HG03439 (cell line): ENCODE measurements at regions not wholly inside any gene's neighbourhood (a gene's known extent, or its start where the extent isn't known, plus 50 kb on each side); places are given as distances from the start of the nearest gene placed in this dataset.

Source experiments
- ATAC-seq: cut with Tn5 transposase; IDR thresholded peaks from one replicate; pipeline ENCODE4 v1.9.1; 2021; ENCODE audit warnings: mild to moderate bottlenecking, moderate library complexity; ENCODE audit not compliant: unreplicated experiment

DNA sequence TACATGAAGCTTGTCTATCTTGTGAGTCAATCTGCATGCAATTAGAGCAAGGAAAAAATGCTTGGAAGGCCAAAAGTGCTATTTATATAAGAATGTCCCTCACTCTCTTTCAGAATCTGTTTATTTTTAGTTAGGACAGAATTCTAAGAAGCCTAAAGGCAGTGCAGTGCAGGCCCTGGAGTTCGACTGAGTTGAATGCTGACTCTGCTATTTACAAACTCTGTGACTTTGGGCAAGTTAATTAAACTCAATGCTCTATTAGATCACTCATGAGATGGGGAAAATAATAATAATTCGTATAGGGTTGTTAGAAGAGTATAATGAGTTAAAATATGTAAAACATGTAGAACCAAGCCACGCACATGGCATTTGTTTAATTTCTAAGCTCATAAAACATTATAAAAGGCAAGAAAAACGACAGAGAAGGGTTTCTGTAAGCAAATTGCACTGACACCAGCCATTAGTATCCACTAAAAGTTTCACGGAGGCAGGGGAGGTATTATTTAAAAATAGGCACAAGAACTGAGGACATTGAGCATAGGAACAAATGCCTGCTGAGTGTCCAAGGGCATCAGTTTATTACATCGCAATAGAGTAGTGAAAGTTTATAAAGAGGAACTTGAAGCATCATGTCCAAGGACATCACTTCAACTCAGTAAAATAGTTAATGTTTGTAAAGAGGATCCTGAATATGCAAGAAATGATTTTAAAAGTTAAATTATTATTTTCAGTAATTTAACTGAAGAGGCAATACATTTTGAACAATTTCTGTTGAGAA is 115.0 kb upstream of the INPP4B start:
- no peak for ATAC-seq

GRCh38 chr4:142961866-142962265 is 115.8 kb upstream of the INPP4B start:
- no peak for ATAC-seq

GRCh38 chr4:142974328-142974727 is 128.2 kb upstream of the INPP4B start:
- ATAC-seq = no peak

GRCh38 chr4:142975618-142976017 is 129.5 kb upstream of the INPP4B start:
- ATAC-seq = no peak

- no peak for ATAC-seq
These were observed 130.4 kb upstream of the INPP4B start for GRCh38 chr4:142976482-142976881.

- ATAC-seq = no peak
These were observed 131.1 kb upstream of the INPP4B start for GRCh38 chr4:142977182-142977581.

GRCh38 chr4:142983065-142983464 is 137.0 kb upstream of the INPP4B start:
- no peak for ATAC-seq

DNA sequence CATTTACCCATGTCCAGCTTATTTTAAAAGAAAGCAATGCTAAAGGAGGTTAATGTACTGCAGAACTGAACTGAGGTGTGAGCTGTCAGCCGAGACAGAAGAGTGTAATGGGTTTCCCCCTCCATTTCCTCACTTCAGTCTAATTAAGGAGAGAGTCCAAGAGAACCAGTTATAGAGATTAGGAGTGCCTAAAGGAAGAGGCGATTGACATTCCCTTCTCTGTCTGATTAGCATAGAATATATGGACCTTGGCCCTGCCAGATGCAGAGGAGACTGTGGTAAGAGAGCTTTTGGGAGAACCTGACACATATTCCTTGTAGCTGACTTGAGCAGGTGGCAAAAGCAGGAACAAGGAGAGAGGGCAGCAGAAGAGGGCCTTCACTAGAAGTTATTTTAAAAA is 137.5 kb upstream of the INPP4B start:
- no peak for ATAC-seq

DNA sequence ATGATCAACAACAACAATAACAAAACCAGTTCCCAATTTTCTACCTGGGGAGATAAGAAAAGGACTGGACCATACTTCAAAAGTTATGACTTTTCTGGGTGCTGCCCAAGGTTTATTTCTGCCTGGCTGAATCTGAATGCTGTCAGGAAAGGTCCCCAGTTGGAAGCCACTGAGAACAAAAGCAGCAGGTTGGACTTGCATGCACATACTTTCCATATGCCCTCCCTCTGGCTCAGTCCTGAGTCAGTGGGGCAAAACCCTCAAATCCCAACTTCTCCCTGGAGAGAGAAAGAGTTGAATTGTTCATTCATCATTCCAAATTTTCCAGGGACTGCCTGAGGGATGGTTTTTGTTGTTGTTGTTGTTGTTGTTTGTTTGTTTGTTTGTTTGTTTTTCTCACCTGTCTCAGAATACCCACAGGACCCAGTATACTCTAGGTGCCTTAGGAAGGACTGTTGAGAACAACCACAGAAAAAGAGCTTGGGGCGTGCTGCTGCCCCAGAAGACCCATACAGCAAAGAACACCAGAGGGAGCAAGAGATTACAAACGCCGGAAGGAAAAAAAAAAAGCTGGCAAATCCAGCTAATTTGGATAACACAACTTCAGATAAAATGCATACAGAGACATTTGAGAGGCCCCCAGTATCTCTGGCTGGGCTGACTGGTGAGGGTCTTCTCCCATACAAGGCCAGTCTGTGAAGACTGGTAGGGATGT is 138.9 kb upstream of the INPP4B start:
- ATAC-seq = no peak

DNA sequence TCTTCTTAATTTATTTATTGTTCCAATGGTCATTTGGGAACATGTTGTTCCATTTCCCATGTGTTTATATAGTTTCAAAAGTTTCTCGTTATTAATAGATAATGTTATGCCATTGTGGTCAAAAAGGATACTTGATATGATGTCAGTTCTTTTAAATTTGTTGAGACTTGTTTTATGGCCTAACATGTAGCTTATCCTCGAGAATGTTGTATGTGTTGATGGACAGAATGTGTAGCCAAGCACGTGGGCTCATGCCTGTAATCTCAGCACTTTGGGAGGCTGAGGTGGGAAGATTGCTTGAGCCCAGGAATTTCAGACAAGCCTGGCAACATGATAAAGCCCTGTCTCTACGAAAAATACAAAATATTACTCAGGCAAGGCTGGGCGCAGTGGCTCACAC is 168.5 kb upstream of the USP38 start:
- ATAC-seq = no peak

DNA sequence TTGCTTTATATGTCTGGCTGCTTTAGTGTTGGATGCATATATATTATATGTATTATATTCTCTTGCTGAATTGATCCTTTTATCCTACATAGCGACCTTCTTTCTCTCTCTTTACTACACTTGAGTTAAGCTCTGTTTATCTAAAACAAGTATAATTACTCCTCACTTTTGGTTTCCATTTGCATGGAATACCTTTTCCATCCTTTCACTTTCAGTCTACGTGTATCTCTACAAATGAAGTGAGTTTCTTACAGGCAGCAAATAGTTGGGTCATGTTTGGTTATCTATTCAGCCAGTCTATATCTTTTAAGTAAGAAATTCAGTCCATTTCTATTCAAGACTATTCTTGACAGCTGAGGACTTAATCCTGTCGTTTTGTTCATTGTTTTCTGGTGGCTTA is 167.5 kb upstream of the USP38 start:
- no peak for ATAC-seq

- no peak for ATAC-seq
These were observed 165.4 kb upstream of the USP38 start for GRCh38 chr4:143019351-143019750.

DNA sequence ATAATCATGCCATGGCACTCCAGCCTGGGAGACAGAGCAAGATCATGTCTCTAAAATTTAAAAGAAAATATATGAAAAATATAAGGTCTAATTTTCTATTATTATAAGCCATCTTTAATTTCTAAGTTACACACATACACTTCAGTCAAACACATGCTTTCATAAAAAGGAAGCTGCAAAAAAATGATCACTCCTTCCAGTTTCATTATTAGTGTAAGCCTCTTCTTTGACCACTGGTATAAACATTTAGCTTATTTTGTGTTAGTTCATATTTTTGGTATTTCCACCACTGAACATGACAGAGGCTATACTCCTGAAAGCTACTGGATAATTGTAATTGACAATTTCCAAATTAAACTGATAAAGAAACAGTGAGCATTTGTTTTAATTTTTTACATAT is 163.3 kb upstream of the USP38 start:
- peak; percentile 81 for ATAC-seq

DNA sequence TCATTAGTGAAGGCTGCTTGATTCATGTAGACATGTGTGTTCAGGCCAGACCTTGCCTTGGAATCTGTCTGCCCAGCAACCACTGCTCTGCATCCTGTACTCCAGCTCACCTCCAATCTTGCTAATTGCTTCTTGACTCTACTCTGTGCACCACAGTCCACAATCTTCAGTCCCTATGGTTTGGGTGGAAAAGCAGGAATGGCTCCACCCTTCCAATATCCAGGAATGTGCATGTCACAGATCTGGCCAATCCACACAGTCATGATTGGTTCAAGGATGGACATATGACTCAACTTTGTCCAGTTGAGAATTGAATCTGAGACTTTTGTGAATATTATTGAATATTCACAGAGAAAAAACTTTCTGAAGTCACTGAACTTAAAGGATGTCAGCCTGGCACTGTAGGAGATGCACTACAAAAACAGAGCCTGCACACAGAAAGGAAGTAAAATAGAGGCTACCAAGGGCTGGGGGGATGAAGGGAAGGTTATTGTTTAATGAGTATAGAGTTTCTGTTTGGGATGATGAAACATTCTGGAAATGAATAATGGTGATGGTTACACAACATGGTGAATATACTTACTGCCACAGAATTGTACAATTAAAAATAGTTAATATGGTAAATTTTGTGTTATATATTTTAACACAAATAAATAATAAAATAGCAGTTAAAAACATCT is 161.3 kb upstream of the USP38 start:
- no peak for ATAC-seq

- peak; percentile 44 for ATAC-seq
These were observed 159.5 kb upstream of the USP38 start for GRCh38 chr4:143025081-143025704.

- ATAC-seq = no peak
These were observed 158.1 kb upstream of the USP38 start for GRCh38 chr4:143026459-143027170.

DNA sequence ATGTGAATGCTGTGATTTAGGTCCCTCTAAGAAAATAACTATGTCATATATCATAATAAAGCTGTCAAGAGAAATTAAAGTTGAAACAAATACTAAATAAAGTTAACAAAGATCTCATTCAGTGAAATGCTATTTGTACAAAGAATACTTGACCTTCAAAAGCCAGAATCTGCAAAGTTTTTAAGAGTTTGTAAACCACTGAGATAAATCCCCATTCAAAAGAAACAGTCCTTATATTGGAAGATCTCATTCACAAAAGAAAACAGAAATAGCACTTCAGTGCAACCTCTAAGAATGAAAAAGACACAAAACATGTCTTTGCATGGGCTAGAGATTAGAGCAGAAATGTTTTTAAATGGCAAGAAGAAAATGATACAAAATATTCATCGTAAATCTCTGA is 149.1 kb upstream of the USP38 start:
- ATAC-seq = no peak

DNA sequence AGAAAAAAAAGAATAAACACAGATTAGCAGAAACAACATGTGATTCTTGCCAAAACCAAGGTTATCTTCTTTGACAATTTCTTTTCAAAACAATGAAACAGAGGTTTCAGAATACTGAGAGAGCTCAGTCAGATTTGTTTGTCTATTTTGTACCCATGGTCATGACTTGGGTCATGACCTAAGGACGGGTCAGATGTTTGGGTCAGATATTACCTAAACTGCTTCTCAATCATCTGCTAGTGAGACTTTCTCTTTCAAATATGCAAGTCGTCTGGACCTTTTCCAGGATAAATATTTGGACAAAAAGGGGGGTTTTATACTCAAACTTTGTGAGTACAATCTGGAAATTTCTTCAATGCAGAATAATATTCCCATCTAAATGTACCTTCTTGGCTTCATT is 148.3 kb upstream of the USP38 start:
- ATAC-seq = no peak

DNA sequence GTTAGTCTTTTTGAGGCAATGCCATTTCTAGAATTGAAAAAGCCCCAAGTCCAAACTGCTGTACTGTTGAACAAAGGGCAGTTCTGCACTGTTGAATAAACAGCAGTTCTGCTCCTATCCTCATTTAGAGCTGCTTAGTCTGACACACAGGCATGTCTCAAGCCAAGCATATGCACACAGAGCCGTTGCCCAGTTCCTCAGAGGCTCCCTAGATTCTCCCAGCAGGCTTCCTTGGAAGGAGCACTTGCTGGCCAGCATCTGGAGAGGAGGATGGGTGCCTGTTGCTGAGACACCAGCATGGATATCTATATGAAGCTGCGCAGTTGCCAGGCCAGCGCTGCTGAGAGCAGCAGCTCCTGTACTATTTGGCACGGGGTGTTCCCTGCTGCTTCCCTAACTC is 138.3 kb upstream of the USP38 start:
- ATAC-seq = no peak

DNA sequence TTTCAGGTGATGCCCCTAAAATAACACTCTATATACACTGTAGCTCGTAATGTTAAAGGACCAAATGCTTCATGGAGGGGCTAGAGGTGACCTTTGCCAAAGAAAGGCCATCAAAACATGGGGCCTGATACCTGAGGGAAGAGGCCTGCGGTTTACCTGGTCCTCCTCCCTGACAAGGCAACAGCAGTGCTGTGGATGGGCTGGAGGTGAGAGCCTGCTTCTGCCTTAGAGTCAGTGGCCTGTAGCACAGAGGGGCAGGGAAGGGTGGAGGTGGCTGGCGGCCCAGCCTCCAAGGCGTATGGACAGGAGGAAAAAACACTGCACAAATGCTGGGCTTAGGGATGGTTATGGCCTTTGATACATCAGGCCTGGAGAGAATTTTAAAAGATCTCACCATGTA is 137.8 kb upstream of the USP38 start:
- ATAC-seq = no peak

- ATAC-seq = no peak
These were observed 129.7 kb upstream of the USP38 start for GRCh38 chr4:143054971-143055370.
